ENCODE measurements at regions not wholly inside any gene's neighbourhood (a gene's known extent, or its start where the extent isn't known, plus 50 kb on each side); places are given as distances from the start of the nearest gene placed in this dataset.

GRCh38 chr13:36567485-36567884, 106.3 kb upstream of the SERTM1 start:
- Histone ChIP-seq H3K9ac (replicated peaks in 1 of 4; ENCODE audit: extremely low read depth in 1 of 4, low read depth in 3 of 4, low read length in 3 of 4) (no peak overlapping the region), H3K4ac (replicated peaks; ENCODE audit: insufficient read length, low read depth, low read length) (no peak overlapping the region), H3K18ac (ENCODE audit: extremely low read depth, low read length) (no peak overlapping the region), H3K23ac (ENCODE audit: insufficient read length) (no peak overlapping the region), H4K8ac (ENCODE audit: extremely low read depth, insufficient read depth, low read length) (no peak overlapping the region), H3K23me2 (ENCODE audit: low read depth, low read length) (no peaks in the 10 kb centered on the region), H3K27me3 (replicated peaks in 1 of 4; ENCODE audit: control insufficient read depth in 3 of 4, extremely low read depth in 1 of 4, insufficient read depth in 3 of 4, low read length in 3 of 4) (no peaks in the 10 kb centered on the region), H2BK12ac (ENCODE audit: low read depth, low read length) (no peak overlapping the region), H4K5ac (ENCODE audit: insufficient read length, low read depth, low read length) (no peak overlapping the region), H2BK120ac (replicated peaks; ENCODE audit: low read depth, low read length) (no peak overlapping the region), H3K14ac (ENCODE audit: insufficient read length) (no peak overlapping the region), H2AK5ac (ENCODE audit: low read depth, low read length) (no peak overlapping the region), H3K4me1 (replicated peaks in 1 of 4; ENCODE audit: control insufficient read depth in 3 of 4, insufficient read depth in 4 of 4, low read length in 3 of 4) (no peaks in the 10 kb centered on the region), H3K36me3 (ENCODE audit: control insufficient read depth in 2 of 4, insufficient read depth in 4 of 4, low read length in 3 of 4) (no peaks in the 10 kb centered on the region), H3K79me1 (ENCODE audit: low read depth, low read length) (no peaks in the 10 kb centered on the region), H2BK20ac (ENCODE audit: low read length) (no peak overlapping the region), H3K4me3 (ENCODE audit: extremely low read depth in 1 of 4, insufficient read depth in 2 of 4, low read depth in 3 of 4, low read length in 4 of 4) (no peak overlapping the region), H2AFZ (ENCODE audit: low read length) (no peak overlapping the region), H3K27ac (ENCODE audit: low read depth, low read length) (no peak overlapping the region), H2BK15ac (ENCODE audit: low read length) (no peak overlapping the region), H3K9me3 (ENCODE audit: insufficient read depth in 2 of 2, low read depth in 1 of 2, low read length in 1 of 2) (no peaks in the 10 kb centered on the region), H4K91ac (replicated peaks; ENCODE audit: insufficient read length, low read length) (no peak overlapping the region), H4K20me1 (replicated peaks in 1 of 2; ENCODE audit: control insufficient read depth in 1 of 2, insufficient read depth in 2 of 2, low read length in 2 of 2) (no peaks in the 10 kb centered on the region), H3K56ac (replicated peaks; ENCODE audit: insufficient read length, low read depth, low read length) (no peak overlapping the region), H3K4me2 (ENCODE audit: insufficient read depth in 1 of 2, low read depth in 2 of 2, low read length in 2 of 2) (no peak overlapping the region), H3K79me2 (ENCODE audit: control insufficient read depth in 1 of 2, insufficient read depth in 2 of 2, low read length in 2 of 2) (no peaks in the 10 kb centered on the region), H2BK5ac (ENCODE audit: low read depth, low read length) (no peak overlapping the region)
- 95% methylated on average over 5 of the region's 5 CpGs; no CpG with 5 or more reads in 1 of the 2 experiments for WGBS, 2 experiments (ENCODE audit: extremely low coverage in 1 of 2, insufficient coverage in 1 of 2, insufficient read length in 1 of 2, insufficient replicate concordance in 2 of 2, low coverage in 1 of 2, low lambda C conversion rate in 2 of 2, missing lambda C conversion rate in 1 of 2)
- DNase-seq (ENCODE audit: low read depth in 1 of 2, low spot score in 2 of 2) (no peak), FAIRE-seq (no peak)
- ChIA-PET CTCF (ENCODE audit: partially characterized antibody) (interaction anchor here (1.2 kb wide), 1 partner anchor 11 kb away, joined by 4 read pairs; no protein-coding TSS in a partner anchor), POLR2A (ENCODE audit: partially characterized antibody) (no interaction called here)
- TF ChIP-seq SP4 (IDR thresholded peaks at IDR 0.05; ENCODE audit: low read length) (no peak), EZH2 (IDR thresholded peaks at IDR 0.05; ENCODE audit: low read depth, low read length, severe bottlenecking) (no peak), RBBP5 (IDR thresholded peaks at IDR 0.05; ENCODE audit: borderline replicate concordance, low read depth, low read length) (no peak), FOSL1 (IDR thresholded peaks at IDR 0.05; ENCODE audit: insufficient read depth, low read depth, low read length) (no peak), GABPA (IDR thresholded peaks at IDR 0.05; ENCODE audit: borderline replicate concordance, insufficient read depth, low read length) (no peak), TCF12 (IDR thresholded peaks at IDR 0.05; ENCODE audit: low read depth, low read length) (no peak), CBX5 (IDR thresholded peaks at IDR 0.05; ENCODE audit: low read depth, low read length) (no peak), HDAC2 (IDR thresholded peaks at IDR 0.05; ENCODE audit: borderline replicate concordance in 1 of 2, low read depth in 2 of 2, low read length in 2 of 2) (no peak)
